MM.1S (cell line): ENCODE measurements at regions not wholly inside any gene's neighbourhood (a gene's known extent, or its start where the extent isn't known, plus 50 kb on each side); places are given as distances from the start of the nearest gene placed in this dataset.

Experiments
- EZH2phosphoT487 ChIP-seq: fragments of 300-600 bp; sonication (generic); IDR thresholded peaks from 2 replicates; pipeline ENCODE4 v1.6.1; 2018; ENCODE audit warnings: antibody characterized with exemption, low read length
- TF ChIP-seq, protein P1 (sequence below): fragments of 300-600 bp; sonication (generic); IDR thresholded peaks from 2 replicates; pipeline ENCODE4 v1.5.1; 2016; ENCODE audit warnings: antibody characterized with exemption, low read length, mixed read lengths

DNA sequence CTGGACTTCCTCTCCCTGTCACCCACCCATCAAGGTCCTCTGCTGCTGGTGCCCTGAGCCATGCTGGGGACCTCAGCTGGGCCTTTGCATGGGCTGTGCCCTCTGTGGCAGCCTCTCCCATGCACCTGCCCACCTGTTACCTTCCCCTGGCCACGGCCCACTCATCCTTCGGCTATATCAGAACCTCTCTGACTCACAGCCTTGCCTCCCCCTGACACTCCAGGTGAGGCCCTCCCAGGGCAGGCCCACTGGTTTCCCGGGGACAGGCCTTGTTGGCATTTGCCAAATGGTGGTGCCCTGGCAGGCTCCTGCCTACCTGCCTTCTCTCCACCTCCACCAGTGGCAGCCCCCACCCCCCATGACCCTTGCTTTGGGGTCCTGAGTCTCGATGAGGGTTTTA, 73.7 kb upstream of the PRR5 start:
- TF ChIP-seq, protein P1, sequence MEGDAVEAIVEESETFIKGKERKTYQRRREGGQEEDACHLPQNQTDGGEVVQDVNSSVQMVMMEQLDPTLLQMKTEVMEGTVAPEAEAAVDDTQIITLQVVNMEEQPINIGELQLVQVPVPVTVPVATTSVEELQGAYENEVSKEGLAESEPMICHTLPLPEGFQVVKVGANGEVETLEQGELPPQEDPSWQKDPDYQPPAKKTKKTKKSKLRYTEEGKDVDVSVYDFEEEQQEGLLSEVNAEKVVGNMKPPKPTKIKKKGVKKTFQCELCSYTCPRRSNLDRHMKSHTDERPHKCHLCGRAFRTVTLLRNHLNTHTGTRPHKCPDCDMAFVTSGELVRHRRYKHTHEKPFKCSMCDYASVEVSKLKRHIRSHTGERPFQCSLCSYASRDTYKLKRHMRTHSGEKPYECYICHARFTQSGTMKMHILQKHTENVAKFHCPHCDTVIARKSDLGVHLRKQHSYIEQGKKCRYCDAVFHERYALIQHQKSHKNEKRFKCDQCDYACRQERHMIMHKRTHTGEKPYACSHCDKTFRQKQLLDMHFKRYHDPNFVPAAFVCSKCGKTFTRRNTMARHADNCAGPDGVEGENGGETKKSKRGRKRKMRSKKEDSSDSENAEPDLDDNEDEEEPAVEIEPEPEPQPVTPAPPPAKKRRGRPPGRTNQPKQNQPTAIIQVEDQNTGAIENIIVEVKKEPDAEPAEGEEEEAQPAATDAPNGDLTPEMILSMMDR: no peak
- TF ChIP-seq EZH2phosphoT487: no peak
